NCI-H2196 treated with DMSO at 0.1 percent for 48 hours (cell line): ENCODE measurements at regions not wholly inside any gene's neighbourhood (a gene's known extent, or its start where the extent isn't known, plus 50 kb on each side); places are given as distances from the start of the nearest gene placed in this dataset.

Experiments used
- DNase-seq: peaks from one replicate; lab custom pipeline; 2025; ENCODE audit not compliant: unreplicated experiment; lab: John Stamatoyannopoulos, UW

DNA sequence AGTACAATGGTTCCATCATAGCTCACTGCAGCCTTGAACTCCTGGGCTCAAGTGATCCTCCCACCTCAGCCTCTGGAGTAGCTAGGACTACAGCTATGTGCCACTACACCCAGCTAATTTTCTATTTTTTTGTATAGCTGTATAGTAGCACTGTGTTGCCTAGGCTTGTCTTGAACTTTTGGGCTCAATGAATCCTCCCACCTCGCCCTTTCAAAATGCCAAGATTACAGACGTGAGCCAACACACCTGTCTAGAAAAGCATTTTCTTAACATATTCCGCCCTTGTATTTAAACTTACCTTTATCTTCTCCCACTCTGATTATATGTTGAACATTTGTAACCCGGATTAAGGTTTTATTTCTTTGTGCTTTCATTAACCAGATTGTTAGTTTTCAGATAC, 750.7 kb upstream of the GCFC2 start:
- DNase-seq, result no peak

GRCh38 chr2:76455910-76456309, 745.2 kb upstream of the GCFC2 start:
- no peak for DNase-seq

DNA sequence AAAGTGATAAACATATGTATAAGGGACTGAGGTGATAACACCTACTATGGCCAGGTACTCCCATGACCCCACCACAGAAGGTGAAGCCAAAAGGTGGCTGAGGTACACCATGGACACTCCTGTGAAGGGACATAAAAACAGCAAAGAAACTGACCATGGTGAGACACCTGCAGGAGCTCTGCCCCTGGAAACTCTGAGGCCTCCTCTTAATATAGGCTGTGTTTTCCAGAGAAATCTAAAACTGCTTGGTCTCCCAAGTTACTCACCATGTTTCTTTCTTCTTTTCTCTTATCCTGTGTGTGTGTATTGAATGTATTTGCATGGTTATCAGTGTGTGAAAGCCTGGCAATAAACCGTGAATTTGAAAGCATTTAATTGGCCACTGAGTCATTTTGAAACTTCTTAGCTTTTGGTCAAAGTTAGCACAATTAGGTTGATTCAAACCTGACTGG, 739.3 kb upstream of the GCFC2 start:
- DNase-seq, result no peak

GRCh38 chr2:76448956-76449355, 738.2 kb upstream of the GCFC2 start:
- no peak for DNase-seq

GRCh38 chr2:76447294-76447693, 736.6 kb upstream of the GCFC2 start:
- no peak for DNase-seq

GRCh38 chr2:76446872-76447271, 736.2 kb upstream of the GCFC2 start:
- no peak for DNase-seq

DNA sequence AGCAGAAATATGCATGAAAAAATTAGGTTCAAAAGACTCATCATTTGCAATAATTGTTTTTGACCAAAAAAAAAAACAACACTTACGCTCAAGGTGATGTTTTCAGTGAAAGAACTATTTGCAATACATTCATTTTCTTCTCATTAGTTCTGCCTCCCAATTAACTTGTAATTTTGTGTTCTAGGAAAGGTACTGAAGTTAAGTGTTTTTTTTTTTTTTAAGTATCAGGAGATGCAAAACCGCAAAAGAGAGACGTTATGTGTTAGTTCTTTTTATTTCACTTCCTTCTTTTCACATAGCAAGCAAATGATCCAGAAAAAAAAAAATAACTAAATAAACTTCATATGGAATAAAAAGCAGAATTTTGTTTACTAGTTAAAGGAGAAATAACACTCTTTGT, 735.2 kb upstream of the GCFC2 start:
- no peak for DNase-seq

GRCh38 chr2:76444732-76445131, 734.0 kb upstream of the GCFC2 start:
- DNase-seq, result no peak

DNA sequence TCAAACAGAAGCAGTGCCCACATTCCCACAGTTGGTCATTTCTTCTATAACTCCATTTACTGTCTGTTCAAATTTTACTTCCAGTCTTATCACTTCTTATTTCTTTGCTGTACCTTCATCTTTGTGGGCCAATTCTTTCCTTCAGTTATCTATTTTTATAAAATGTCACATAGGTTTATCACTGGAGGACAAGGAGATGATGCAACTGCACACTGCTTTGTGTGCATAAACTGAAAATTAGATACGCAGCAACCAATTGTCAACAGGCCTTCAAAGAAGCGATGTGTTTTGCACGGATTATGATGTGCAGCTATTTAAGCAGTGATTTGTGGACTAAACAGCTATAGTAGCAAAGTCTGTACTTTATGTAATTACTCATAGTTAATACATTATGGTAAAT, 726.8 kb upstream of the GCFC2 start:
- no peak for DNase-seq

GRCh38 chr2:76429374-76429773, 718.7 kb upstream of the GCFC2 start:
- DNase-seq, result no peak

GRCh38 chr2:76427452-76427851, 716.7 kb upstream of the GCFC2 start:
- DNase-seq, result no peak

DNA sequence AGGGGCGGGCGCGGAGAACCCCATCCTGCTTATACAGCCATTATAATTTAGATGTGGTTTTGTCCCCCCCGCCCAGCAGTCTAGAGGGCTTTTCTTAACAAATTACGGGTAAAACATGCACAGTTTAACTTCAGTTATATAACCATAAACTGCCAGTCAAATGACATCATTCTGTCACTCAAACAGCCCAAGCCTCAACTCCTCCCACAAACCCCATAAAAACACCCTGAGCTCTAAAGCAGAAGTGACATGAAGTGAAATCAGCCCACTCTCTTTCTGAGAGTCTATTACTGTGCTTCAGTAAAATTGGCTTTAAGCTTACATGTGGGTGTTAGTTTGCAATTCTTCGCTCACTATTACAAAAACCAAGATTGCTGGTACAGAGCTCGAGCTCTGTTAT, 705.1 kb upstream of the GCFC2 start:
- DNase-seq, result no peak

DNA sequence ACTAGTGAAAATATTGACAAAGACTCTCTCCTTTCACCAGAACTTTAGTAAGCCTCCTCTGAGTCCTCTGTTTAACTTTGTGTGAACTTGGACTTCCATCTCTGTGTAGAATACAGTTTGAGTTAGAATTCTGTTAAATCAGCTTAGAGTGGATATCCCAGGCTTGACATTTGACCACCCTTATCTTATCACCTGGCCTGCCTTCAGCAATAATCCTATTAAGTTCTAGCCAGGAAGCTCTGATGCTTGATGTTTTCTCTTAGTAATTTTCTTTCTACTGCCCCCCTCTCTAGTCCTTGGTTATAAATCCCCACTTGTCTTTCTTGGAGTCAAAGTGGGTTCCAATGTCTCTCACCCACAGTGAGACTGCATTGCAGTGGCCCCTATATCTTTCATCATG, 702.7 kb upstream of the GCFC2 start:
- DNase-seq, result no peak

GRCh38 chr2:76406134-76406855, 695.6 kb upstream of the GCFC2 start:
- DNase-seq, result no peak

DNA sequence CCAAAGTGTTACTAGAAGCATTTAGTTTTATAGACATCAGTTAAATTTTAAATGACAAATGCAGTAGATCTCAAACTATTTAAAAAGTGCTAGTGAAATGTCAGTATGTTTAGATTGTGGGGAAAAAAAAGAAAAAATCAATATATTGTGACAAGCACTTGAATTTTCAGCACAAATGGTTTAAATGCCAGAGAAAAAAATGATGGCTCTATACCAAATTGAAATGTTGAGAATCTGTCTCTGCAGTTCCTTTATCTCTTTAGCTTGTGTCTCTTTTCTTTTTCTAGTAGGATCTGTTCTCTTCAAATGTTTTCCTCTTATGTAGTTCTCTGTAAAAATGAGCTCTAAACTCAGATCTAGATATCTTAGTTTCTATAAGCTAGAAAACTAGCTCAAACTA, 682.6 kb upstream of the GCFC2 start:
- DNase-seq, result no peak

GRCh38 chr2:76391678-76392077, 681.0 kb upstream of the GCFC2 start:
- no peak for DNase-seq

DNA sequence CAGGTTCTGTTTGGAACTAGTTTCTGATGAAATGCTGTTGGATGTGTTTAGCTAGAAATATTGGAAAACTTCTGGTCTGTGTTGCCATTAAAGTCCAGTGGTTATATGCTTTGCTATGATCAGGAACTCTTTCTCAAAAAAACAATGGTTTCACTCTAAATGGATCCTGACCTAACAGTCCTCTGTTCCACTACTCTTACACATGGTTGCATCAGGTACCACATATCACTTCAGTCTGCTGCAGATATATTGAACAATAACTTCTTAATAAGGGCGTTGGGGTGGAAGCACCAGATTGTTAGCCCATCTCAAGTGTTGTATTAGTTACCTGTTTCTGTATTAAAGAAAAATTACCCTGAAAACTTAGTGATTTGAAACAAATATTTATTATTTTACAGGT, 676.6 kb upstream of the GCFC2 start:
- DNase-seq, result no peak

DNA sequence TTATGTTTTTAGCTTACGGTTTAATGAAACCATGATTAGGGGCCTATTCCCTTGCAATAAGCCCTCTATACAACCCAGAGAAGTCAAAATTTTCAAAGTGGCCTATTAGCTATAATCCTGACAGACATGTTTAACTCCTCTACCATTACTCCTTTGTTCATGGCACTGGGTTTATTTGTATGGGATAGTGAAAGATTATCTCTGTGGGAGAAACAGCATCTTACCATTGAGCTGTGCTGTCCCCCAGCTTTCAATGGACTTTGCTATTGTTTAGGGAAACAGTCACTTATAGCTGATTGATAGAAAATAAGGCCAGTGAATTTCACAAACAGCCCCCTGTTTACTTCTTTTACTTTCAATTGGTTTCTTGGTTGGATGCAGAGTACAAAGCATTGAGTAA, 675.2 kb upstream of the GCFC2 start:
- no peak for DNase-seq

DNA sequence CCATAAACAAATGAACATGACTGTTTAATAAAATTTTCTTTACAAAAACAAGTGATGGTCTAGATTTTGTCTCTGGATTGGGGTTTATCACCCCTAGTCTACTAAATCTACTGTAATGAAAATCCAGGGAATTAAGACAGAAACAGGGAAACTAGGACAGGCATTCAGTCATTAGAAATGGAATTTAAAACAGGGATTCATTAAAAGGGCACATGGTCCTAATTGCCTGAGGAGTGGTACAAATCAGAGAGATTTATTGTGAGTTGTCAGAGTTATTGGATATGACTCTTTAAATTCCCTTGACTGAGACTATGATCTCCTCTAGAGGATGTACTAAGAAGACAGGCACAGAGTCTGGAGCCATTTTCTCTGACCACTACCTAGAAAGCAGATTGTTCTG, 670.9 kb upstream of the GCFC2 start:
- DNase-seq, result no peak

- DNase-seq, result no peak
Measured at GRCh38 chr2:76378140-76378539, 667.4 kb upstream of the GCFC2 start.

GRCh38 chr2:76341439-76341838, 630.7 kb upstream of the GCFC2 start:
- no peak for DNase-seq

GRCh38 chr2:76332871-76333270, 622.2 kb upstream of the GCFC2 start:
- DNase-seq, result no peak

GRCh38 chr2:76330865-76331264, 620.1 kb upstream of the GCFC2 start:
- DNase-seq, result no peak
